GM12891 (cell line): ENCODE measurements at regions not wholly inside any gene's neighbourhood (a gene's known extent, or its start where the extent isn't known, plus 50 kb on each side); places are given as distances from the start of the nearest gene placed in this dataset.
"Not testable (repeated sequence)": the region's sequence is repeated elsewhere in the genome, so short reads cannot be mapped to it uniquely, and the experiment has no call there.

Experiments
- DNase-seq: peaks from one replicate; pipeline ENCODE4 v3.0.0; 2011; ENCODE audit warnings: low spot score; ENCODE audit not compliant: insufficient read length
- FAIRE-seq: peaks from 2 replicates; lab custom pipeline; 2011; peaks lifted over from hg19 to GRCh38; lab: Jason Lieb, UNC
- PAX5 ChIP-seq: IDR thresholded peaks from 2 replicates; pipeline ENCODE4 v1.6.1; 2011; ENCODE audit warnings: low read length, moderate library complexity, mild to moderate bottlenecking; ENCODE audit not compliant: insufficient read depth, severe bottlenecking
- POLR2A ChIP-seq: IDR thresholded peaks from 2 replicates; pipeline ENCODE4 v1.6.1; 2011; ENCODE audit warnings: low read depth, low read length, control low read depth
- POLR2AphosphoS5 ChIP-seq: IDR thresholded peaks from 2 replicates; pipeline ENCODE4 v1.6.1; 2011; ENCODE audit warnings: low read depth, low read length, control low read depth
- POU2F2 ChIP-seq: IDR thresholded peaks from 2 replicates; pipeline ENCODE4 v1.6.1; 2011; ENCODE audit warnings: low read depth, mild to moderate bottlenecking, control low read depth, low read length, moderate library complexity
- SPI1 ChIP-seq: IDR thresholded peaks from 2 replicates; pipeline ENCODE4 v1.6.1; 2011; ENCODE audit warnings: low read depth, low read length, control low read depth
- TAF1 ChIP-seq: IDR thresholded peaks from 2 replicates; pipeline ENCODE4 v1.6.1; 2011; ENCODE audit warnings: low read depth, low read length, control low read depth

DNA sequence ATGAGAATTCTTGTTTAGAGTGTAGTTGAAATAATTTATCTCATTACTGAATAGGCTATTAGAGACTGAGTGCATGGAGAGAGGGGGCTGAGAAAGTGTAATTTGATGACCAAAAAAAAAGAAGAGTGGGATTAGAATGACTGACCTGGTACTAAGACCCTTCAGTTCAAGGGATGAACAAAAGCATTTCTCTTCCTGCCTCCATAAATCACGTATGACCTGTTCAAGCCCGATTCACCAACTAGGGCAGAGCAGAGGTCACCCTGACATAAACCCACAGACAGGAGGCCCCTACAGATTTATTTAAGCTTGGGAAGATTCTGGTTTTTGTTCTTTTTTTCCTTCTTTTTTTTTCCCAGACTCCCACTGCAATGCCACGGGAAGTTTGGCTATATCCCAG lies 123.7 kb upstream of the COP1 start:
- TF ChIP-seq POU2F2 (no peak), SPI1 (no peak), TAF1 (no peak), PAX5 (no peak), POLR2AphosphoS5 (no peak), POLR2A (no peak)
- DNase-seq (no peak), FAIRE-seq (no peak)

DNA sequence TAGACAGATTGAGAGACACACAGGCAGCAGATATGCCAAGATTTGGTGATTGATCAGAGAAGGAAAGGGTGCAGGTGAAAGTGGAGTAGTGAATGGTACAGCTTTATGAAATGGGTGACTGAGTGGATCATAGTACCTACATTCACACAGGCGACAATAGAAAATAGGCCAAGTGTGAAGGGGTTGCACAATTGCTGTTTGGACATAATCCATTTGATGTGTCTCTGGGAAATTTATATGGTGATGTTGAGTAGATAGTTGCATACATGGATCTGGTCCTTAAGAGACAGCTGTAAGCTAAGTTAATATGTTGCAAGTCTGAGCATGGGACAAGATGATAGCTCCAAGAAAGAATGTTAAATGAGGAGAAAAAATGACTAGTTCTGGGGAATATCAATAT lies 118.6 kb upstream of the COP1 start:
- FAIRE-seq (no peak), DNase-seq (no peak)
- TF ChIP-seq PAX5: no peak
- TF ChIP-seq TAF1: no peak
- no peak for TF ChIP-seq POU2F2
- TF ChIP-seq POLR2AphosphoS5: no peak
- no peak for TF ChIP-seq SPI1
- TF ChIP-seq POLR2A: no peak

DNA sequence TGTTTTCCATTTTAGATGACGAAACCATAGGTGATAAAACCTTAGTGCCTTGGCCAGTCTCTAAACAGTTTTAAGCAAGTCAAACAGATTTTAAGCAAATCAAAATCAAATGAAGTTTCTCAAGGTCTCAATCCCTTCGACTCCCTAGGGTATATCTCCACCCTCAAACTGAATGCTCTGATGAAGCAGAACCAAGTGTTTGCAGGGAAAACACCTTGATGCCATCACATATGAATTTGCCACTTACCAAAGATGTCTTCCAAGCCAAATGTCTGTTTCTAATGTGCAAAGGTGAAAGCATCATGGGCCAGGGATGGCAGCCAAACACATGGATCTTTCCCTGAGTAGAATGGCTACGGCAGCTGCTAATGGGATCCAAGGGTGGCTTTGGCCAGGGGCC lies 116.4 kb upstream of the COP1 start:
- TF ChIP-seq TAF1 (no peak), POLR2AphosphoS5 (no peak), POU2F2 (no peak), SPI1 (no peak), PAX5 (no peak), POLR2A (no peak)
- FAIRE-seq (no peak), DNase-seq (no peak)

DNA sequence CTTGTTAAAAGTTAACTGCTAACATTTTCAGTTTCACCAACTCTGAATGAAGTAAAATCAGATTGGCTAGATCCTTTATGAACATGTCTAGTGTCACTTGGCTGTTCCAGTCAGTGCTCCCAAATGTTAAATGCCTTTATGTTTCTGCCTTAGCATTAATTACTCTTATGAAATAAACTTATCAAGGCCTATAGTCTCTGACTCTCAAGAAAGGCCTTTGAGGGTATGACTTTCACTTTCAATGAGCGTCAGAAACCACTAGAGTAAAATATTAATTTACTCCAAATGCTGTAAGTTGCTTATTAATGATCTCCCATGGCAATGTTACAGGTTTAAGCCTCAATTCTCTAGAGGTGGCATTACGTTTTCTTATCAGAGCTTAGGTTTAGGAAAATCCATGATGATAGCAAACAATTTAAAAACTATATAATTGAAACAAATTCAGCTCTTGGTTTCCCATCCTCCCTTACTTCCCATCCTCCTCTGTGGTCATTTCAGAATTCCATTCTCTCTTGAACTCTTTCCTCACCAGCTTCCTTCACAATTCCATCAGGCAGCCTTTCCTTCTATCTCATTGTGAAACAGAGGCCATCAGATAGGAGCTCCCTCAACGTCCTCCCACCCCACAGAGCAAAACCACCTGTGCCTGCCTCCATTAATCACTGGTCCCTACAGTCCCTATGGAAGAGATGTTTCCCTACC lies 108.6 kb upstream of the COP1 start:
- TF ChIP-seq POLR2A (no peak), SPI1 (no peak)
- DNase-seq (no peak), FAIRE-seq (no peak)

DNA sequence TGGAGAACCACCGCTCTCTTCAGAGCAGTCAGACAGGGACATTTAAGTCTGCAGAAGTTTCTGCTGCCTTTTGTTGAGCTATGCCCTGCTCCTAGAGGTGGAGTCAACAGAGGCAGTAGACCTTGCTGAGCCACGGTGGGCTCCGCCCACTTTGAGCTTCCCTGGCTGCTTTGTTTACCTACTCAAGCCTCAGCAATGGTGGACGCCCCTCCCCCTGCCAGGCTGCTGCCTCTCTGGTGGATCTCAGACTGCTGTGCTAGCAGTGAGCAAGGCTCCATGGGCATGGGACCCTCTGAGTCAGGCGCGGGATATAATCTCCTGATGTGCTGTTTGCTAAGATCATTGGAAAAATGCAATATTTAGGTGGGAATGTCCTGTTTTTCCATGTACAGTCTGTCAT lies 89.5 kb upstream of the COP1 start:
- FAIRE-seq, DNase-seq: not testable (repeated sequence)

DNA sequence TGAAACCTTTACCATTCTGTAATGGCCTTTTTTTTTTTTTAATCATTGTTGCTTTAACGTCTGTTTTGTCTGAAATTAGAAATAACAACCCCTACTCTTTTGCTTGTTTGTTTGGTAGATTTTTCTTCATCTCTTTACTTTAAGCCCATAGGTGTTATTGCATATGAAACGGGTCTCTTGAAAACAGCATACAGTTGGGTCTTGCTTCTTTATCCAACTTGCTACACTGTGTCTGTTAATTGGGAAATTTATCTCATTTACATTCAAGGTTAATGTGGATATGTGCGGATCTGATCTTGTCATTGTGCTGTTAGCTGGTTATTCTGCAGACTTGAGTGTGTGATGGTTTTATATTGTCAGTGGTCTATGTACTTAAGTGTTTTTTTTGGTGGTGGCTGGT lies 78.9 kb upstream of the COP1 start:
- no peak for DNase-seq
- TF ChIP-seq POLR2AphosphoS5 (no peak), POLR2A (no peak), POU2F2 (no peak), SPI1 (no peak), PAX5 (no peak), TAF1 (no peak)
- FAIRE-seq: no peak

DNA sequence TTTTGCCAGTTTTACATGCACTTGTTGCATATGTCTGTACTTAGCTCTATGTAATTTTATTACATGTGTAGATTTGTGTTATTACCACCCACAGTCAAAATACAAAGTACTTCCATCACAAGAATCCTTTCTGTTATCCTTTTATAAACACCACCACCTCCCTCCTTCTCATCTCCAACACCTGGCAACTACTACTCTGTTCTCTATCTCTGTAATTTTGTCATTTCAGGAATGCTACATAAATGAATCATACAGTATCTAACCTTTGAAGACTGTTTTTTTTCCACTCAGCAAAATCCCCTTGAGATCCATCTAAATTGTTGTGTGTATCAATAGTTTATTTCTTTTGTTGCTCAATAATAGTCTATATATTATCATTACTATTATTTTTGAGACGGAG lies 64.5 kb upstream of the COP1 start:
- TF ChIP-seq POLR2AphosphoS5: no peak
- TF ChIP-seq SPI1: no peak
- TF ChIP-seq POLR2A: no peak
- no peak for TF ChIP-seq TAF1
- TF ChIP-seq PAX5: no peak
- no peak for TF ChIP-seq POU2F2
- DNase-seq: no peak
- FAIRE-seq: no peak
